ENCODE measurements at regions not wholly inside any gene's neighbourhood (a gene's known extent, or its start where the extent isn't known, plus 50 kb on each side); places are given as distances from the start of the nearest gene placed in this dataset.

DNA sequence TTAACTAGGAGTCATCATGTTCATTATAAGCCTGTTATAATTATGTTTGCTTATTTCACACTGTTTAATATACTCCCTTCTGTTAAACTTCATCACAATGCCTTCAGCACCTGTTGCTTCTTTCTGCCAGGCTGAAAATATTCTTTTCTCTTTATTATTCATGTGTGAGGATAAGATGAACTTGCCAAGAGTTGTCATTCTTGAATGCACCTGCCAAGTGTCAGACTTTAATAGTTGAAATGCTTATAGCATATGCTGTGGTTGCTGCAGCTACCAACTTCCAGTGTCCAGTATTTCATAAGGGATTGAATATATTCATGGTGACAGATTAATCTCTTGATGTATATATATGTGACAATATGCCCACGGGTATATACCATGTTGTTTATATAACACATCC is 339.2 kb upstream of the MEOX2 start:
- TF ChIP-seq, protein P1, sequence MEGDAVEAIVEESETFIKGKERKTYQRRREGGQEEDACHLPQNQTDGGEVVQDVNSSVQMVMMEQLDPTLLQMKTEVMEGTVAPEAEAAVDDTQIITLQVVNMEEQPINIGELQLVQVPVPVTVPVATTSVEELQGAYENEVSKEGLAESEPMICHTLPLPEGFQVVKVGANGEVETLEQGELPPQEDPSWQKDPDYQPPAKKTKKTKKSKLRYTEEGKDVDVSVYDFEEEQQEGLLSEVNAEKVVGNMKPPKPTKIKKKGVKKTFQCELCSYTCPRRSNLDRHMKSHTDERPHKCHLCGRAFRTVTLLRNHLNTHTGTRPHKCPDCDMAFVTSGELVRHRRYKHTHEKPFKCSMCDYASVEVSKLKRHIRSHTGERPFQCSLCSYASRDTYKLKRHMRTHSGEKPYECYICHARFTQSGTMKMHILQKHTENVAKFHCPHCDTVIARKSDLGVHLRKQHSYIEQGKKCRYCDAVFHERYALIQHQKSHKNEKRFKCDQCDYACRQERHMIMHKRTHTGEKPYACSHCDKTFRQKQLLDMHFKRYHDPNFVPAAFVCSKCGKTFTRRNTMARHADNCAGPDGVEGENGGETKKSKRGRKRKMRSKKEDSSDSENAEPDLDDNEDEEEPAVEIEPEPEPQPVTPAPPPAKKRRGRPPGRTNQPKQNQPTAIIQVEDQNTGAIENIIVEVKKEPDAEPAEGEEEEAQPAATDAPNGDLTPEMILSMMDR (conservative IDR thresholded peaks at IDR 0.05 in 1 of 2, IDR thresholded peaks at IDR 0.05 in 1 of 2; ENCODE audit: low read depth in 1 of 2, low read length in 2 of 2) = no peak
- no peak for TF ChIP-seq EZH2 (IDR thresholded peaks at IDR 0.05; ENCODE audit: low read length, missing control alignments)
